ENCODE measurements at regions not wholly inside any gene's neighbourhood (a gene's known extent, or its start where the extent isn't known, plus 50 kb on each side); places are given as distances from the start of the nearest gene placed in this dataset.

GRCh38 chr14:51485733-51486132 lies 166.0 kb upstream of the FRMD6 start:
- H3K4me3 ChIP-seq, result no peak overlapping the region
- no peaks in the 10 kb centered on the region for H3K36me3 ChIP-seq
- 93 to 95% methylated on average over 9 of the region's 9 CpGs for WGBS, 2 donors
- no peaks in the 10 kb centered on the region for H3K27me3 ChIP-seq
- H3K4me1 ChIP-seq, result peaks cover 0 to 40% (median 12%) of the 10 kb centered on the region in 4 donors
- no peak overlapping the region for H3K27ac ChIP-seq
- TF ChIP-seq EP300 (IDR thresholded peaks at IDR 0.05) (no peak), POLR2AphosphoS5 (IDR thresholded peaks at IDR 0.05) (peak in 3 of 4 donors; percentile 55 to 82 (median 82))
- no peaks in the 10 kb centered on the region for H3K9me3 ChIP-seq
- intact Hi-C loops (cut with DNase I), result loop anchor here (10.0 kb wide), 1 partner anchor 151 kb away; no protein-coding TSS in a partner anchor
- DNase-seq, result no peak

DNA sequence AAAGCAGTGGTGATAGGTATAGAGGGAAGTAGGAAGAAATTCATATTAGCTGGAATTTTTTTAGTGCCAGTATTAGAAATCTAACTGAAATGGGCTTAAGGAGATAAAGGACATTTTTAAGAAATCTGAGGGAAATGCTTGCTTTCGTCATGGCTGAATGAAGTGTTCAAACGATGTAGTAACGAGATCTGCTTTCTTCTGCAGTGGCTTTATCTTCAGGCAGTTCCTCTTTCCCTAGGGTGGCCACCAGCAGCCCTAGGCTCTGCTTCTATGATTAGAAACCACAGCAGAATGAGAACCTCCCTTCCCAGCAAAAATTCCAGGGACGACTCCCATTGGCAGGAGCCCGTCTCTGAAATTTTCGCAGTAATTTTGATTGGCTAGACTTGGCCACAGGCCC lies 163.9 kb upstream of the FRMD6 start:
- Histone ChIP-seq H3K27ac (no peak overlapping the region), H3K4me1 (peaks cover 0 to 54% (median 22%) of the 10 kb centered on the region in 4 donors), H3K4me3 (no peak overlapping the region), H3K27me3 (no peaks in the 10 kb centered on the region), H3K36me3 (no peaks in the 10 kb centered on the region), H3K9me3 (no peaks in the 10 kb centered on the region)
- intact Hi-C loops (cut with DNase I), result loop anchor here (10.0 kb wide), 1 partner anchor 153 kb away; no protein-coding TSS in a partner anchor
- no peak for DNase-seq
- WGBS, 2 donors, result 76 to 90% methylated on average over 6 of the region's 6 CpGs
- TF ChIP-seq POLR2A (IDR thresholded peaks at IDR 0.05), result no peak
- TF ChIP-seq, protein P1, sequence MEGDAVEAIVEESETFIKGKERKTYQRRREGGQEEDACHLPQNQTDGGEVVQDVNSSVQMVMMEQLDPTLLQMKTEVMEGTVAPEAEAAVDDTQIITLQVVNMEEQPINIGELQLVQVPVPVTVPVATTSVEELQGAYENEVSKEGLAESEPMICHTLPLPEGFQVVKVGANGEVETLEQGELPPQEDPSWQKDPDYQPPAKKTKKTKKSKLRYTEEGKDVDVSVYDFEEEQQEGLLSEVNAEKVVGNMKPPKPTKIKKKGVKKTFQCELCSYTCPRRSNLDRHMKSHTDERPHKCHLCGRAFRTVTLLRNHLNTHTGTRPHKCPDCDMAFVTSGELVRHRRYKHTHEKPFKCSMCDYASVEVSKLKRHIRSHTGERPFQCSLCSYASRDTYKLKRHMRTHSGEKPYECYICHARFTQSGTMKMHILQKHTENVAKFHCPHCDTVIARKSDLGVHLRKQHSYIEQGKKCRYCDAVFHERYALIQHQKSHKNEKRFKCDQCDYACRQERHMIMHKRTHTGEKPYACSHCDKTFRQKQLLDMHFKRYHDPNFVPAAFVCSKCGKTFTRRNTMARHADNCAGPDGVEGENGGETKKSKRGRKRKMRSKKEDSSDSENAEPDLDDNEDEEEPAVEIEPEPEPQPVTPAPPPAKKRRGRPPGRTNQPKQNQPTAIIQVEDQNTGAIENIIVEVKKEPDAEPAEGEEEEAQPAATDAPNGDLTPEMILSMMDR (IDR thresholded peaks at IDR 0.05), result no peak
- TF ChIP-seq EP300 (IDR thresholded peaks at IDR 0.05), result no peak
- no peak for TF ChIP-seq POLR2AphosphoS5 (IDR thresholded peaks at IDR 0.05)

- TF ChIP-seq, protein P1 (IDR thresholded peaks at IDR 0.05), result no peak
- no peak for TF ChIP-seq EP300 (IDR thresholded peaks at IDR 0.05)
- TF ChIP-seq POLR2AphosphoS5 (IDR thresholded peaks at IDR 0.05), result no peak
- no peak for TF ChIP-seq POLR2A (IDR thresholded peaks at IDR 0.05)
- no peak for DNase-seq
- 92 to 96% methylated on average over 6 of the region's 6 CpGs for WGBS, 2 donors
- intact Hi-C loops (cut with DNase I), result loop anchor here (10.0 kb wide), 1 partner anchor 154 kb away; no protein-coding TSS in a partner anchor
- Histone ChIP-seq H3K4me1 (peaks cover 0 to 54% (median 22%) of the 10 kb centered on the region in 4 donors), H3K27me3 (no peaks in the 10 kb centered on the region), H3K4me3 (no peak overlapping the region), H3K27ac (no peak overlapping the region), H3K9me3 (no peaks in the 10 kb centered on the region), H3K36me3 (no peaks in the 10 kb centered on the region)
Measured at GRCh38 chr14:51488569-51489220, 163.0 kb upstream of the FRMD6 start.

DNA sequence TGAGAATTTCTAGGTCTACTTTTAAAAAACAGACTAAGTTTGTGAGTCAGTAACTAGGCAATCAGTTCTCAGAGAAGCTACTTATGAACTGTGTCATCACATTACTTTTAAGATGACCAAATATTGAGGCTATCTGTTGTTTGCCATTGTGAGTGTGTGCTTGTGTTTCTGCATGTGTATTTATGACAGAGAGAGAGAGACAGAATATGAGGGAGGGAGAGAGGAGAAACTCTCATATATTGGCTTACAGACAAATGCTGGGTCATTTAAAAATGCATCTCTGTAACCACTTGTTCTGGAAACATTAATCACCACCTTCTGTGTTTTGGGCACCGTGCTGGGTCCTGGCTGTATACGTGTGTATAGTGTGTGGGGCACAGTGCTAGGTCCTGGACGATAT lies 161.5 kb upstream of the FRMD6 start:
- WGBS, 2 donors, result 81 to 85% methylated on average over 3 of the region's 3 CpGs
- no peaks in the 10 kb centered on the region for H3K9me3 ChIP-seq
- H3K27ac ChIP-seq, result peak overlapping the region in 3 of 4 donors; percentile 1 to 65 (median 61)
- no peaks in the 10 kb centered on the region for H3K27me3 ChIP-seq
- H3K36me3 ChIP-seq, result no peaks in the 10 kb centered on the region
- no peak for DNase-seq
- intact Hi-C loops (cut with DNase I), result no loop called here
- peaks cover 0 to 46% (median 22%) of the 10 kb centered on the region in 4 donors for H3K4me1 ChIP-seq
- no peak overlapping the region for H3K4me3 ChIP-seq
- TF ChIP-seq, protein P1 (IDR thresholded peaks at IDR 0.05), result no peak
- no peak for TF ChIP-seq EP300 (IDR thresholded peaks at IDR 0.05)
- peak in 1 of 4 donors; percentile 3 for TF ChIP-seq POLR2AphosphoS5 (IDR thresholded peaks at IDR 0.05)
- TF ChIP-seq POLR2A (IDR thresholded peaks at IDR 0.05), result no peak

GRCh38 chr14:51491036-51491545 lies 160.6 kb upstream of the FRMD6 start:
- TF ChIP-seq POLR2A (IDR thresholded peaks at IDR 0.05) (no peak), EP300 (IDR thresholded peaks at IDR 0.05) (no peak), POLR2AphosphoS5 (IDR thresholded peaks at IDR 0.05) (peak in 3 of 4 donors; percentile 69 to 80 (median 75))
- H3K4me1 ChIP-seq, result peaks cover 0 to 40% (median 22%) of the 10 kb centered on the region in 4 donors
- H3K36me3 ChIP-seq, result no peaks in the 10 kb centered on the region
- WGBS, 2 donors, result 75 to 79% methylated on average over 3 of the region's 3 CpGs
- H3K27me3 ChIP-seq, result no peaks in the 10 kb centered on the region
- DNase-seq, result no peak
- intact Hi-C loops (cut with DNase I), result no loop called here
- H3K27ac ChIP-seq, result peak overlapping the region in 3 of 4 donors; percentile 1 to 65 (median 61)
- H3K4me3 ChIP-seq, result no peak overlapping the region
- no peaks in the 10 kb centered on the region for H3K9me3 ChIP-seq

Data from sigmoid colon (tissue), 6 donors.